GM12878 (cell line): ENCODE measurements at regions not wholly inside any gene's neighbourhood (a gene's known extent, or its start where the extent isn't known, plus 50 kb on each side); places are given as distances from the start of the nearest gene placed in this dataset.

ENCODE experiments used
- ATAC-seq: fragments of 200-7000 bp; cut with Tn5 transposase; 3 replicates; pipeline ENCODE4 v1.9.1; 2020; ENCODE audit warnings: mild to moderate bottlenecking, moderate library complexity
- BruUV-seq: library from RNA; stranded (reverse); fragments of 400-500 nt; replicated peaks from 2 replicates; lab custom pipeline; 2021; lab: Mats Ljungman, UMichigan
- CTCF ChIA-PET: fragments of 300-600 bp; sonication (Branson Sonifier 250); formaldehyde crosslinking; extraction: SDS; loops from one replicate; lab custom pipeline; 2021; ENCODE audit warnings: inconsistent platforms; lab: Yijun Ruan, JAX
- POLR2A ChIA-PET: fragments of 350-600 bp; formaldehyde crosslinking; extraction: SDS; loops from one replicate; lab custom pipeline; 2021; ENCODE audit warnings: inconsistent platforms; lab: Charles Lee
- RAD21 ChIA-PET: fragments of 300-600 bp; sonication (Branson Sonifier 250); formaldehyde crosslinking; loops from one replicate; lab custom pipeline; 2023; ENCODE audit warnings: antibody characterized with exemption; ENCODE audit not compliant: unreplicated experiment; lab: Charles Lee
- SMC1A ChIA-PET: fragments of 300-600 bp; sonication (Branson Sonifier 250); formaldehyde crosslinking; loops from one replicate; lab custom pipeline; 2023; ENCODE audit not compliant: unreplicated experiment, uncharacterized antibody; lab: Charles Lee
- DNase-seq: peaks from one replicate; pipeline ENCODE4 v3.0.0-alpha.2; 2011; ENCODE audit warnings: low read depth, low spot score
- FAIRE-seq: peaks from 3 replicates; lab custom pipeline; 2011; peaks lifted over from hg19 to GRCh38; lab: Jason Lieb, UNC
- H2AFZ ChIP-seq: 2 replicates; pipeline ENCODE4 v1.6.0; 2011; ENCODE audit warnings: low read depth, low read length, control low read depth; ENCODE audit not compliant: control insufficient read depth
- H3K27ac ChIP-seq: 2 replicates; pipeline ENCODE4 v1.5.1; 2011; ENCODE audit warnings: control low read depth; ENCODE audit not compliant: control insufficient read depth, insufficient read depth
- H3K27me3 ChIP-seq, 2 experiments: replicated peaks in 1 of 2; 2 replicates each; pipeline versions ENCODE4 v1.6.0 to v1.6.1; 2011; ENCODE audit warnings: low read length in 1 of 2; ENCODE audit not compliant: control insufficient read depth in 2 of 2, insufficient read depth in 2 of 2
- H3K36me3 ChIP-seq, 2 experiments: 2 replicates each; pipeline ENCODE4 v1.5.1; 2011; ENCODE audit warnings: low read length in 1 of 2; ENCODE audit not compliant: control insufficient read depth in 2 of 2, insufficient read depth in 2 of 2
- H3K4me1 ChIP-seq: 2 replicates; pipeline ENCODE4 v1.6.1; 2011; ENCODE audit warnings: mild to moderate bottlenecking, low read length, moderate library complexity, mixed read lengths; ENCODE audit not compliant: control insufficient read depth, insufficient read depth
- H3K4me2 ChIP-seq: 2 replicates; pipeline ENCODE4 v1.6.0; 2011; ENCODE audit warnings: control low read depth; ENCODE audit not compliant: control insufficient read depth, insufficient read depth
- H3K4me3 ChIP-seq: fragments of 200-600 bp; sonication (generic); 2 replicates; pipeline ENCODE4 v1.5.1; 2016
- H3K79me2 ChIP-seq: 2 replicates; pipeline ENCODE4 v1.6.0; 2011; ENCODE audit warnings: low read length; ENCODE audit not compliant: control insufficient read depth, insufficient read depth
- H3K9ac ChIP-seq: 2 replicates; pipeline ENCODE4 v1.8.0; 2011; ENCODE audit warnings: low read length, control low read depth, mixed read lengths; ENCODE audit not compliant: control insufficient read depth, insufficient read depth
- H3K9me3 ChIP-seq: replicated peaks from 3 replicates; pipeline ENCODE4 v1.5.1; 2011; ENCODE audit warnings: mild to moderate bottlenecking, low read length; ENCODE audit not compliant: control insufficient read depth, insufficient read depth
- H4K20me1 ChIP-seq: 2 replicates; pipeline ENCODE4 v1.6.0; 2011; ENCODE audit not compliant: control insufficient read depth, insufficient read depth
- BHLHE40 ChIP-seq, 2 experiments: fragments of 450-650 bp in 1 of 2; IDR thresholded peaks; 2 replicates each; pipeline ENCODE4 v1.6.1; 2011 to 2017; ENCODE audit warnings: low read depth in 2 of 2, borderline replicate concordance in 1 of 2, improper control_type of control experiment in 1 of 2, low read length in 1 of 2, mild to moderate bottlenecking in 1 of 2
- CEBPB ChIP-seq, 2 experiments: fragments of 150-350 bp in 1 of 2; IDR thresholded peaks; 2 replicates each; pipeline ENCODE4 v1.6.1; 2012 to 2014; ENCODE audit warnings: low read depth in 2 of 2, low read length in 2 of 2, borderline replicate concordance in 1 of 2, inconsistent platforms in 1 of 2
- CHD1 ChIP-seq: IDR thresholded peaks from 2 replicates; pipeline ENCODE4 v1.6.1; 2012; ENCODE audit warnings: low read depth, low read length, improper control_type of control experiment
- ESRRA ChIP-seq: IDR thresholded peaks from 2 replicates; pipeline ENCODE4 v1.6.1; 2012; ENCODE audit warnings: mild to moderate bottlenecking, low read length, improper control_type of control experiment
- GATAD2B ChIP-seq: fragments of 450-650 bp; conservative IDR thresholded peaks from 2 replicates; pipeline ENCODE4 v1.6.1; 2017; ENCODE audit warnings: low read depth, mild to moderate bottlenecking, moderate library complexity
- HDAC2 ChIP-seq: fragments of 200-600 bp; sonication (generic); IDR thresholded peaks from 2 replicates; pipeline ENCODE4 v1.6.1; 2017
- HSF1 ChIP-seq: fragments of 150-350 bp; IDR thresholded peaks from 2 replicates; pipeline ENCODE4 v1.6.1; 2014; ENCODE audit warnings: mild to moderate bottlenecking, low read depth, low read length
- MTA3 ChIP-seq: IDR thresholded peaks from 2 replicates; pipeline ENCODE4 v1.6.1; 2012; ENCODE audit warnings: low read length, inconsistent platforms, borderline replicate concordance
- NR2C1 ChIP-seq: fragments of 450-650 bp; IDR thresholded peaks from 2 replicates; pipeline ENCODE4 v1.6.1; 2017; ENCODE audit warnings: antibody characterized with exemption, mild to moderate bottlenecking, moderate library complexity
- POLR2AphosphoS2 ChIP-seq: IDR thresholded peaks from 2 replicates; pipeline ENCODE4 v1.6.1; 2011; ENCODE audit warnings: low read depth, mild to moderate bottlenecking, low read length, improper control_type of control experiment, moderate library complexity
- SIN3A ChIP-seq: IDR thresholded peaks from 2 replicates; pipeline ENCODE4 v1.6.1; 2012; ENCODE audit warnings: low read depth, low read length, improper control_type of control experiment
- SMARCA5 ChIP-seq: fragments of 450-650 bp; IDR thresholded peaks from 2 replicates; pipeline ENCODE4 v1.6.1; 2017; ENCODE audit warnings: mild to moderate bottlenecking
- SREBF2 ChIP-seq: IDR thresholded peaks from 2 replicates; pipeline ENCODE4 v1.6.1; 2012; ENCODE audit warnings: mild to moderate bottlenecking, low read length
- STAT1 ChIP-seq: fragments of 450-650 bp; conservative IDR thresholded peaks from 2 replicates; pipeline ENCODE4 v1.6.1; 2014; ENCODE audit warnings: antibody characterized with exemption, mild to moderate bottlenecking
- STAT3 ChIP-seq: IDR thresholded peaks from 2 replicates; pipeline ENCODE4 v1.6.1; 2011; ENCODE audit warnings: low read depth, low read length, improper control_type of control experiment
- ZNF592 ChIP-seq: fragments of 450-650 bp; IDR thresholded peaks from 2 replicates; pipeline ENCODE4 v1.6.1; 2017; ENCODE audit warnings: mild to moderate bottlenecking, moderate library complexity
- ZSCAN29 ChIP-seq: fragments of 450-650 bp; IDR thresholded peaks from 2 replicates; pipeline ENCODE4 v1.6.1; 2017; ENCODE audit warnings: mild to moderate bottlenecking, moderate library complexity
- ZZZ3 ChIP-seq: IDR thresholded peaks from 2 replicates; pipeline ENCODE4 v1.6.1; 2011; ENCODE audit warnings: low read depth; ENCODE audit not compliant: control insufficient read depth, insufficient read length
- WGBS: methylation state at CpG from one replicate; pipeline ENCODE4 v1.1.6; 2016; ENCODE audit warnings: low lambda C conversion rate; ENCODE audit not compliant: insufficient replicate concordance, insufficient coverage; ENCODE audit errors: missing lambda C conversion rate; 5-methylcytosine and 5-hydroxymethylcytosine counted together
- in situ Hi-C: fragments of 300-500 bp; cut with MboI; formaldehyde crosslinking; loops from 9 replicates; pipeline ENCODE4 v1.14.3; 2018; ENCODE audit warnings: mixed read lengths
- intact Hi-C: fragments of 100-400 bp; cut with micrococcal nuclease; formaldehyde crosslinking; loops from one replicate; pipeline ENCODE4 v1.14.2; 2022; ENCODE audit not compliant: unreplicated experiment

- H3K27me3 ChIP-seq: no peaks in the 10 kb centered on the region
- no peak overlapping the region for H2AFZ ChIP-seq
- 71% methylated on average over 7 of the region's 7 CpGs for WGBS
- intact Hi-C loops (no loop called here), in situ Hi-C loops (no loop called here)
- no peak overlapping the region for H3K9ac ChIP-seq
- no peak for ATAC-seq
- no peaks in the 10 kb centered on the region for H4K20me1 ChIP-seq
- H3K4me1 ChIP-seq: no peaks in the 10 kb centered on the region
- H3K4me2 ChIP-seq: no peak overlapping the region
- H3K4me3 ChIP-seq: no peak overlapping the region
- ChIA-PET CTCF (no interaction called here), RAD21 (no interaction called here), SMC1A (no interaction called here), POLR2A (no interaction called here)
- FAIRE-seq: no peak
- TF ChIP-seq SREBF2 (no peak), HSF1 (no peak), GATAD2B (no peak), CHD1 (no peak), STAT1 (no peak), SIN3A (no peak), CEBPB (IDR thresholded peaks at IDR 0.05; ENCODE audit: borderline replicate concordance in 1 of 2, low read depth in 2 of 2, low read length in 2 of 2) (no peak), NR2C1 (no peak), SMARCA5 (no peak), ESRRA (no peak), MTA3 (no peak), HDAC2 (no peak), POLR2AphosphoS2 (no peak), BHLHE40 (IDR thresholded peaks at IDR 0.05; ENCODE audit: borderline replicate concordance in 1 of 2, low read depth in 2 of 2, low read length in 1 of 2) (no peak), ZNF592 (no peak), ZZZ3 (no peak), ZSCAN29 (no peak), STAT3 (no peak)
- no peaks in the 10 kb centered on the region for H3K36me3 ChIP-seq
- no TSS peak for BruUV-seq
- no peaks in the 10 kb centered on the region for H3K9me3 ChIP-seq
- H3K79me2 ChIP-seq: no peaks in the 10 kb centered on the region
- DNase-seq: no peak
- no peak overlapping the region for H3K27ac ChIP-seq
These were observed 372.2 kb downstream of the DIPK2A start for GRCh38 chr3:144343777-144344176.
